ENCODE measurements at regions not wholly inside any gene's neighbourhood (a gene's known extent, or its start where the extent isn't known, plus 50 kb on each side); places are given as distances from the start of the nearest gene placed in this dataset.

GRCh38 chr7:72462311-72462710 is 50.2 kb upstream of the CALN1 start:
- no peak for TF ChIP-seq RELA (IDR thresholded peaks at IDR 0.05; ENCODE audit: borderline replicate concordance, partially characterized antibody)
- no peak for TF ChIP-seq SMAD5 (IDR thresholded peaks at IDR 0.05; ENCODE audit: low read depth)
- no peak for TF ChIP-seq KAT2A (conservative IDR thresholded peaks at IDR 0.05; ENCODE audit: control insufficient read depth, low read depth, low read length)
- no peak for TF ChIP-seq CTCF (IDR thresholded peaks at IDR 0.05 in 2 of 3, conservative IDR thresholded peaks at IDR 0.05 in 1 of 3; ENCODE audit: control insufficient read depth in 2 of 3, extremely low read depth in 1 of 3, insufficient read depth in 1 of 3, low read depth in 3 of 3, low read length in 3 of 3)
- no peak for TF ChIP-seq BHLHE40 (IDR thresholded peaks at IDR 0.05; ENCODE audit: borderline replicate concordance in 1 of 2, low read depth in 2 of 2, low read length in 1 of 2)
- no peak for TF ChIP-seq HCFC1 (IDR thresholded peaks at IDR 0.05; ENCODE audit: low read length)
